ENCODE measurements at regions not wholly inside any gene's neighbourhood (a gene's known extent, or its start where the extent isn't known, plus 50 kb on each side); places are given as distances from the start of the nearest gene placed in this dataset.

GRCh38 chr2:81355436-81355835, 1050.9 kb upstream of the LRRTM1 start:
- no peaks in the 10 kb centered on the region for H3K27me3 ChIP-seq (ENCODE audit: low read depth)
- no peaks in the 10 kb centered on the region for H3K36me3 ChIP-seq
- H3K27ac ChIP-seq (replicated peaks), result no peak overlapping the region
- DNase-seq, result no peak
- intact Hi-C loops (cut with micrococcal nuclease), result no loop called here
- no peak overlapping the region for H3K4me3 ChIP-seq
- TF ChIP-seq CTCF (IDR thresholded peaks at IDR 0.05; ENCODE audit: borderline replicate concordance), result no peak
- H3K4me1 ChIP-seq, result no peaks in the 10 kb centered on the region
- peaks cover 41% of the 10 kb centered on the region for H3K9me3 ChIP-seq (replicated peaks)

GRCh38 chr2:81334046-81334445, 1029.5 kb upstream of the LRRTM1 start:
- no peak for DNase-seq
- Histone ChIP-seq H3K4me1 (no peaks in the 10 kb centered on the region), H3K27ac (replicated peaks) (no peak overlapping the region), H3K9me3 (replicated peaks) (peaks cover 16% of the 10 kb centered on the region), H3K4me3 (no peak overlapping the region), H3K36me3 (no peaks in the 10 kb centered on the region), H3K27me3 (ENCODE audit: low read depth) (no peaks in the 10 kb centered on the region)
- intact Hi-C loops (cut with micrococcal nuclease), result no loop called here
- no peak for TF ChIP-seq CTCF (IDR thresholded peaks at IDR 0.05; ENCODE audit: borderline replicate concordance)

GRCh38 chr2:81328968-81329367, 1024.4 kb upstream of the LRRTM1 start:
- intact Hi-C loops (cut with micrococcal nuclease), result no loop called here
- TF ChIP-seq CTCF (IDR thresholded peaks at IDR 0.05; ENCODE audit: borderline replicate concordance), result no peak
- H3K4me1 ChIP-seq, result no peaks in the 10 kb centered on the region
- H3K27ac ChIP-seq (replicated peaks), result no peak overlapping the region
- no peak for DNase-seq
- no peaks in the 10 kb centered on the region for H3K36me3 ChIP-seq
- no peak overlapping the region for H3K4me3 ChIP-seq
- no peaks in the 10 kb centered on the region for H3K27me3 ChIP-seq (ENCODE audit: low read depth)
- peaks cover 18% of the 10 kb centered on the region for H3K9me3 ChIP-seq (replicated peaks)

GRCh38 chr2:81327911-81328310, 1023.4 kb upstream of the LRRTM1 start:
- intact Hi-C loops (cut with micrococcal nuclease), result no loop called here

GRCh38 chr2:81324046-81324445, 1019.5 kb upstream of the LRRTM1 start:
- Histone ChIP-seq H3K9me3 (replicated peaks) (peaks cover 36% of the 10 kb centered on the region), H3K4me1 (no peaks in the 10 kb centered on the region)
- intact Hi-C loops (cut with micrococcal nuclease), result no loop called here

More at GRCh38 chr2:81327911-81328310, 1023.4 kb upstream of the LRRTM1 start:
- Histone ChIP-seq H3K27ac (replicated peaks) (no peak overlapping the region), H3K4me1 (no peaks in the 10 kb centered on the region), H3K4me3 (no peak overlapping the region), H3K9me3 (replicated peaks) (peaks cover 25% of the 10 kb centered on the region), H3K27me3 (ENCODE audit: low read depth) (no peaks in the 10 kb centered on the region), H3K36me3 (no peaks in the 10 kb centered on the region)
- no peak for TF ChIP-seq CTCF (IDR thresholded peaks at IDR 0.05; ENCODE audit: borderline replicate concordance)
- DNase-seq, result no peak

More at GRCh38 chr2:81324046-81324445, 1019.5 kb upstream of the LRRTM1 start:
- no peak for TF ChIP-seq CTCF (IDR thresholded peaks at IDR 0.05; ENCODE audit: borderline replicate concordance)
- no peak overlapping the region for H3K27ac ChIP-seq (replicated peaks)
- no peak for DNase-seq
- no peak overlapping the region for H3K4me3 ChIP-seq
- H3K36me3 ChIP-seq, result no peaks in the 10 kb centered on the region
- H3K27me3 ChIP-seq (ENCODE audit: low read depth), result no peaks in the 10 kb centered on the region

Measured in left ventricle myocardium inferior (tissue), 1 donor.